PC-9 (cell line): ENCODE measurements at regions not wholly inside any gene's neighbourhood (a gene's known extent, or its start where the extent isn't known, plus 50 kb on each side); places are given as distances from the start of the nearest gene placed in this dataset.

Source experiments
- BruUV-seq: library from RNA; stranded (reverse); fragments of 400-500 nt; replicated peaks from 2 replicates; lab custom pipeline; 2021; lab: Mats Ljungman, UMichigan
- CTCF ChIA-PET: fragments of 300-600 bp; sonication (Branson Sonifier 250); formaldehyde crosslinking; loops from one replicate; lab custom pipeline; 2022; ENCODE audit warnings: antibody characterized with exemption; lab: Charles Lee
- POLR2A ChIA-PET: fragments of 300-600 bp; sonication (Branson Sonifier 250); formaldehyde crosslinking; loops from one replicate; lab custom pipeline; 2022; ENCODE audit warnings: antibody characterized with exemption; ENCODE audit not compliant: unreplicated experiment; lab: Charles Lee
- DNase-seq, 2 experiments: peaks; one replicate each; pipeline versions ENCODE4 v3.0.0 to v3.0.0-alpha.2; 2015 to 2022; ENCODE audit warnings: mixed read lengths in 1 of 2
- H2AFZ ChIP-seq: fragments of 200-600 bp; sonication (generic); 2 replicates; pipeline ENCODE4 v1.8.1; 2017; ENCODE audit warnings: antibody characterized with exemption
- H3F3A ChIP-seq: fragments of 200-600 bp; sonication (generic); 2 replicates; pipeline ENCODE4 v1.8.1; 2017; ENCODE audit warnings: antibody characterized with exemption, mild to moderate bottlenecking, low read depth; ENCODE audit not compliant: insufficient read depth
- H3K27ac ChIP-seq: fragments of 200-600 bp; sonication (generic); 2 replicates; pipeline ENCODE4 v1.6.1; 2016; ENCODE audit warnings: mixed run types
- H3K27me3 ChIP-seq: fragments of 200-600 bp; sonication (generic); 2 replicates; pipeline ENCODE4 v1.6.1; 2016; ENCODE audit warnings: low read depth, mixed run types; ENCODE audit not compliant: insufficient read depth
- H3K36me3 ChIP-seq: fragments of 200-600 bp; sonication (generic); 2 replicates; pipeline ENCODE4 v1.6.1; 2016; ENCODE audit warnings: low read depth, mixed run types
- H3K4me1 ChIP-seq: fragments of 200-600 bp; sonication (generic); replicated peaks from 2 replicates; pipeline ENCODE4 v1.6.1; 2016; ENCODE audit warnings: mixed run types; ENCODE audit not compliant: insufficient read depth
- H3K4me2 ChIP-seq: fragments of 200-600 bp; sonication (generic); 2 replicates; pipeline ENCODE4 v1.6.1; 2017; ENCODE audit warnings: mixed run types
- H3K4me3 ChIP-seq: fragments of 200-600 bp; sonication (generic); 2 replicates; pipeline ENCODE4 v1.6.1; 2016; ENCODE audit warnings: mixed run types
- H3K79me2 ChIP-seq: fragments of 200-600 bp; sonication (generic); 2 replicates; pipeline ENCODE4 v1.6.1; 2017; ENCODE audit warnings: low read depth, mixed run types
- H3K9me2 ChIP-seq: fragments of 200-600 bp; sonication (generic); 2 replicates; pipeline ENCODE4 v1.8.1; 2017; ENCODE audit warnings: mild to moderate bottlenecking; ENCODE audit not compliant: insufficient read depth
- H3K9me3 ChIP-seq: fragments of 200-600 bp; sonication (generic); 2 replicates; pipeline ENCODE4 v1.8.1; 2016; ENCODE audit warnings: low read depth; ENCODE audit not compliant: insufficient read depth
- H4K20me1 ChIP-seq: fragments of 200-600 bp; sonication (generic); 2 replicates; pipeline ENCODE4 v1.8.1; 2017; ENCODE audit not compliant: insufficient read depth
- EZH2 ChIP-seq: fragments of 200-600 bp; sonication (generic); IDR thresholded peaks from 2 replicates; pipeline ENCODE4 v1.8.0; 2017; ENCODE audit warnings: antibody characterized with exemption, low read depth
- intact Hi-C: fragments of 100-400 bp; cut with micrococcal nuclease; formaldehyde crosslinking; loops from one replicate; pipeline ENCODE4 v1.10.0; 2022; ENCODE audit not compliant: unreplicated experiment
- TF ChIP-seq, protein P1 (sequence below): fragments of 200-600 bp; sonication (generic); conservative IDR thresholded peaks from 2 replicates; pipeline ENCODE4 v1.6.1; 2017; ENCODE audit warnings: mixed run types, antibody characterized with exemption, mild to moderate bottlenecking, moderate library complexity

DNA sequence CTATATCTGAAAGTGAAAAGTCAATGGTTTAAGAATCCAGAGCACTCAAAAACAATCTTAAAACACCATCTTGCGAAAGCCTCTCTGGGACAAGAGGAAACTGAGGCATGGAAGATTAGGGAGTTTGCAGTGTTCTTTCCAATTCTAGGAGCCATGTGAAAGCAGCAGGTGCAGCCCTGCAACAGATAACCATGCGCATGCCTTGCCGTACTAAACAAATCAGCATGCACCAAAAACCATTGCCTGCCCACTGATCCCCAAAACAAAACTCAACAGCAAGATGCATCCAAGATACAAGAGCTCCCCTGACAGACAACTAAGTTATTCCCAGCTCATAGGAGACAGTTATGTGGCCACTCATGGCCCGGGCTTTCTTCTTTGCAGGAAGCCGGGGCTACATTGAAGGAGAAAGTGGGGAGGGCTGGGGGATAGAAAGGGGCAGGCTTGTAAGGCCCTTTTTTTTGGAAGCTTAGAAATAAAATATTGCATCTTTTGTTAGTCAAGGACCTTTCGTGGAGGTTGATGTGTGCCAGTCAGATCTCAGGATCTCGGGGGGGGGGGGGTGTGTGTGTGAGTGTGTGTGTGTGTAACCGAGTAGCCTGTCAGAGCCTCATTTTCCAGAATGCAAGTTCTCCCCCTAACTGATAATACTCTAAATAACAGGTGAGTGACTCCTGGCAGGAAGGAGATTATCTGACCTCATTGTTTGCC, 178.4 kb downstream of the MBOAT1 start:
- CTCF ChIA-PET, result no interaction called here
- H3K4me2 ChIP-seq, result no peak overlapping the region
- no peak overlapping the region for H3K4me3 ChIP-seq
- H3K9me3 ChIP-seq, result no peaks in the 10 kb centered on the region
- H3K27ac ChIP-seq, result no peak overlapping the region
- H3K27me3 ChIP-seq, result no peaks in the 10 kb centered on the region
- BruUV-seq, result no TSS peak
- H3K79me2 ChIP-seq, result no peaks in the 10 kb centered on the region
- no peaks in the 10 kb centered on the region for H3K4me1 ChIP-seq
- H4K20me1 ChIP-seq, result no peaks in the 10 kb centered on the region
- POLR2A ChIA-PET, result no interaction called here
- no peak for DNase-seq
- no peaks in the 10 kb centered on the region for H3K36me3 ChIP-seq
- intact Hi-C loops, result no loop called here
- H3F3A ChIP-seq, result no peaks in the 10 kb centered on the region
- TF ChIP-seq EZH2, result no peak
- TF ChIP-seq, protein P1, sequence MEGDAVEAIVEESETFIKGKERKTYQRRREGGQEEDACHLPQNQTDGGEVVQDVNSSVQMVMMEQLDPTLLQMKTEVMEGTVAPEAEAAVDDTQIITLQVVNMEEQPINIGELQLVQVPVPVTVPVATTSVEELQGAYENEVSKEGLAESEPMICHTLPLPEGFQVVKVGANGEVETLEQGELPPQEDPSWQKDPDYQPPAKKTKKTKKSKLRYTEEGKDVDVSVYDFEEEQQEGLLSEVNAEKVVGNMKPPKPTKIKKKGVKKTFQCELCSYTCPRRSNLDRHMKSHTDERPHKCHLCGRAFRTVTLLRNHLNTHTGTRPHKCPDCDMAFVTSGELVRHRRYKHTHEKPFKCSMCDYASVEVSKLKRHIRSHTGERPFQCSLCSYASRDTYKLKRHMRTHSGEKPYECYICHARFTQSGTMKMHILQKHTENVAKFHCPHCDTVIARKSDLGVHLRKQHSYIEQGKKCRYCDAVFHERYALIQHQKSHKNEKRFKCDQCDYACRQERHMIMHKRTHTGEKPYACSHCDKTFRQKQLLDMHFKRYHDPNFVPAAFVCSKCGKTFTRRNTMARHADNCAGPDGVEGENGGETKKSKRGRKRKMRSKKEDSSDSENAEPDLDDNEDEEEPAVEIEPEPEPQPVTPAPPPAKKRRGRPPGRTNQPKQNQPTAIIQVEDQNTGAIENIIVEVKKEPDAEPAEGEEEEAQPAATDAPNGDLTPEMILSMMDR, result no peak
- H2AFZ ChIP-seq, result no peak overlapping the region
- no peaks in the 10 kb centered on the region for H3K9me2 ChIP-seq

DNA sequence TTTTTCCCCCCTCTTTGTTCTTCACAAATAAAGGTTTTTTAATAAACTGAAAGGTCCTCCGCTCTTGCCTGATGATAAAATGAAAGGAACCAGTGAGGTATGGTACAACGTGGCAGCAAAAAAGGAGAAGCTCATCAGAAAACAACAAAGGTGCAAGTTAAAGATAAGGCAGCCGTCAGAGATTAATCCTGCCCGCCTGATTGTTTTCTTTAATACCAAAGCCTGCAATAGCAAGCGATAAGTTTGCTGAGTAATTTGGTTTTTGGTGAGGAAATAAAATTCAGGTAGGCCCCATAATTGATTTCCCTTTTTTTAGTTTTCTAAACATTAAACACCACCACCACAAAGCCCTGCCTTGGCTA, 177.9 kb downstream of the MBOAT1 start:
- no TSS peak for BruUV-seq
- Histone ChIP-seq H3K9me3 (no peaks in the 10 kb centered on the region), H3K27ac (no peak overlapping the region), H3K4me2 (no peak overlapping the region), H3K27me3 (no peaks in the 10 kb centered on the region), H3K9me2 (no peaks in the 10 kb centered on the region), H3K4me1 (no peaks in the 10 kb centered on the region), H2AFZ (no peak overlapping the region), H3K79me2 (no peaks in the 10 kb centered on the region), H4K20me1 (no peaks in the 10 kb centered on the region), H3K36me3 (no peaks in the 10 kb centered on the region), H3K4me3 (no peak overlapping the region), H3F3A (no peaks in the 10 kb centered on the region)
- no peak for DNase-seq
- ChIA-PET POLR2A (no interaction called here), CTCF (no interaction called here)
- TF ChIP-seq EZH2, result no peak
- TF ChIP-seq, protein P1, result no peak
- intact Hi-C loops, result no loop called here

DNA sequence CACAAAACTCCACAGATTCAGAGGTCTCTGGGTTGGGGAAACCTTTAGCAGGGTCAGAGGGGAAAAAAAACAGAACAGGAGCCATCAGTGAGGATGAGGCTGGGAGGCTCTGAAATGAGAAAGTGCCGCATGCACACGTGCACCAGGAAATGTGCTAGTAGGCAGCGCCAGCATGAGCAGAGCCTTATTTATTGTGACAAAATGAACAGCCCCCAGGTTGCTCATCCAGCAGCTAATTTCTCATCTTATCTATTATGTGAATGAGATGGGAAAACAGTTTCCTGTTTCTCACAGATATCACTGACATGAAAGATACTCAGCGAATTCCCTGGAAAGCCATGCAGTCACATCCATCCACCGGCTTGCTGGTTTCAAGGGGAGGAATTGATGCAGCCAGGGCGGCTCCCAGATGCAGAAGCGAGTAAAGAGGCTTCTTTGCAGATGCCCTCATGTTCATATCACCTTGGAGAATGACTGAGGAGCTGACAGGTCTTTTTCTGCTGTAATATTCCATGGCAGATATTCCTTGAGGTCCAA, 176.1 kb downstream of the MBOAT1 start:
- H3K27ac ChIP-seq, result no peak overlapping the region
- no peaks in the 10 kb centered on the region for H3K9me2 ChIP-seq
- intact Hi-C loops, result no loop called here
- no peaks in the 10 kb centered on the region for H3K9me3 ChIP-seq
- H3K79me2 ChIP-seq, result no peaks in the 10 kb centered on the region
- H4K20me1 ChIP-seq, result no peaks in the 10 kb centered on the region
- no peak overlapping the region for H2AFZ ChIP-seq
- TF ChIP-seq, protein P1, result no peak
- TF ChIP-seq EZH2, result no peak
- H3F3A ChIP-seq, result no peaks in the 10 kb centered on the region
- POLR2A ChIA-PET, result no interaction called here
- no peaks in the 10 kb centered on the region for H3K36me3 ChIP-seq
- DNase-seq, result no peak
- H3K4me1 ChIP-seq, result no peaks in the 10 kb centered on the region
- CTCF ChIA-PET, result no interaction called here
- BruUV-seq, result no TSS peak
- H3K4me3 ChIP-seq, result no peak overlapping the region
- H3K27me3 ChIP-seq, result no peaks in the 10 kb centered on the region
- no peak overlapping the region for H3K4me2 ChIP-seq
